GM06990 (cell line): ENCODE measurements at regions not wholly inside any gene's neighbourhood (a gene's known extent, or its start where the extent isn't known, plus 50 kb on each side); places are given as distances from the start of the nearest gene placed in this dataset.

Experiments
- DNase-seq: peaks from one replicate; pipeline ENCODE4 v3.0.0-alpha.2; 2011; ENCODE audit not compliant: insufficient read length; ENCODE audit errors: extremely low read depth
- H3K27me3 ChIP-seq: replicated peaks from 2 replicates; pipeline ENCODE4 v1.6.0; 2011; ENCODE audit warnings: low read length; ENCODE audit not compliant: control insufficient read depth, insufficient read depth
- H3K36me3 ChIP-seq: 2 replicates; pipeline ENCODE4 v1.5.1; 2011; ENCODE audit warnings: low read length; ENCODE audit not compliant: control insufficient read depth, insufficient read depth
- H3K4me3 ChIP-seq: replicated peaks from 2 replicates; pipeline ENCODE4 v1.5.1; 2011; ENCODE audit warnings: low read depth, mild to moderate bottlenecking, control low read depth, low read length
- CTCF ChIP-seq: IDR thresholded peaks from 2 replicates; pipeline ENCODE4 v1.5.1; 2011; ENCODE audit warnings: low read length, control low read depth, mild to moderate bottlenecking, inconsistent platforms; ENCODE audit not compliant: insufficient read depth, poor library complexity, severe bottlenecking

GRCh38 chr20:59387891-59388290 lies 87.5 kb downstream of the EDN3 start:
- H3K27me3 ChIP-seq = no peaks in the 10 kb centered on the region; the same call in 1 of the 2 replicates
- no peak for TF ChIP-seq CTCF
- H3K4me3 ChIP-seq = no peak overlapping the region
- H3K36me3 ChIP-seq = no peaks in the 10 kb centered on the region
- DNase-seq = no peak

DNA sequence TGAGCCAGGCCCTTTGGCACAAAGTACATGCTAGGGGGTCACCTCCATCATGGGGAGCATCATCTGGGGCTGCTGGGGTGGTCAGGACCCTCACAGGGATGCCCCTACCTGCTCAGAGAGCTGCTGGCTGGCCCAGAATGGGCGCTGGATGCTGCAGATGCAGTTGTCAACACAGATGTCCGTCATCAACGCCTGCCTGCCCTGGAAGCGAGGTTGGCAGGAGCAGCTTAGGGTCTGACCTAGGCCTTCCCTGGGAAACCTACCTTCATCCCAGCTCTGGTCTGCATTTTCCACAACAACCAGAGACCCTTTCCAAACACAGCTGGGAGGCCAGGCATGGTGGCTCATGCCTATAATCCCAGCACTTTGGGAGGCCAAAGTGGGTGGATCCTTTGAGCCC lies 88.0 kb downstream of the EDN3 start:
- Histone ChIP-seq H3K27me3 (no peaks in the 10 kb centered on the region; the same call in 1 of the 2 replicates), H3K4me3 (no peak overlapping the region), H3K36me3 (no peaks in the 10 kb centered on the region)
- DNase-seq = no peak
- no peak for TF ChIP-seq CTCF

DNA sequence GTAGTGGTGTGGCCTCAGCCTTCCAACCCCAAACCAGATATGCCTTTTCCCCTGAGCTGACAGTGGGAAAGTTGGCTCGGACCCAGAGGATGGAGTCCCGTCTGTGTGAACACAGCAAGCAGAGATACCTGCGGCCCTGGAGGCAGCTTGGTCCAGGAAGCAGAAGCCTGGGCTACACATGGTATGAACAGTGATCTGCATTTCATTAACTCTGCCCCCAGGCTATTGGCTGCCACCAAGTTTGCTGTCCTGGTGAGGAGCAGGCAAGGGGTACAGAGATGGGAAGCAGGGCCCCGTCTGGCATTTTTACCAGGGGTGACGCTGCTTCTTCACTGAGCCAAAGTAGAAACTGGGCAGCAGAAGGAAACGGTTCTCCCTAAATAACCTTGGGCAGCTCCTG lies 90.0 kb downstream of the EDN3 start:
- DNase-seq = no peak
- no peak for TF ChIP-seq CTCF
- H3K4me3 ChIP-seq = no peak overlapping the region
- H3K27me3 ChIP-seq = no peaks in the 10 kb centered on the region; the same call in 1 of the 2 replicates
- H3K36me3 ChIP-seq = no peaks in the 10 kb centered on the region

- no peak for DNase-seq
- no peak for TF ChIP-seq CTCF
- H3K4me3 ChIP-seq = no peak overlapping the region
- no peaks in the 10 kb centered on the region for H3K36me3 ChIP-seq
- H3K27me3 ChIP-seq = no peaks in the 10 kb centered on the region; the same call in 1 of the 2 replicates
Observed at GRCh38 chr20:59391975-59392374, 91.6 kb downstream of the EDN3 start.

DNA sequence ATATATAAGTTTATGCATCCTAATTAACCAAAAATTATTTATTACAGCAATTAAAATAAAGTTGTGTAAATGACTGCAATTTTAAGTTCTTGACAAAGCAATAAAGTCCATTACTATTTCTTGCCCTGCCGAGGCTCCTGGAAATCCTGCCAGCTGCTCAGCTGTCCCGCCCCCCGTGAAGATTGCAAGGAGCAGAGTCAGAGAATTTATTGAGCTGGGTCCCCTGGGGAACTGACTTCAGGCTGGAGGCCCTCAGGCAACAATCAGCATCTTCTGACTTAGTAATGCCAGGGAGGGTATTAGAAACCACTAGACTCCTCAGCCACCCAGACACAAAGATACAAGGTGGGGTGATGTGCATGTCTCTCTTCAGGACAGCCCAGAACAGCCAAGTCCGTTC lies 92.3 kb downstream of the EDN3 start:
- Histone ChIP-seq H3K27me3 (no peaks in the 10 kb centered on the region; the same call in 1 of the 2 replicates), H3K4me3 (no peak overlapping the region), H3K36me3 (no peaks in the 10 kb centered on the region)
- TF ChIP-seq CTCF = no peak
- no peak for DNase-seq

DNA sequence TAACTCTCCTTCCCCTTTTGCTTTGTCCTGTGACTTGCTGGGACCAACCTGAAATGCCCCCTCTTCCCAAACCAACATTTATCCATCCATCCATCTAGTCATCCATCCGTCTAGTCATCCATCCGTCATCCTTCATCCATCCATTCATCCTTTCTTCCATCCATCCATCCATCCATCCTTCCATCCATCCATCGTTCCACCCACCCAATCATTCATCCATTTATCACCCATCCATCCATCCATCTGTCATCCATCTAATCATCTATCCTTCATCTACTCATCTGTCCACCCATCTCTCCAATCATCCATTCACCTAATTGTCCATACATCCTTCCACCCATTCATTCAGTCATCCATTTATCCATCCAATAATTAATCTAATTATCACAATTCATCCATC lies 92.7 kb downstream of the EDN3 start:
- H3K4me3 ChIP-seq = no peak overlapping the region
- TF ChIP-seq CTCF = no peak
- DNase-seq = no peak
- no peaks in the 10 kb centered on the region; the same call in 1 of the 2 replicates for H3K27me3 ChIP-seq
- H3K36me3 ChIP-seq = no peaks in the 10 kb centered on the region
